HepG2 (cell line): ENCODE measurements at regions not wholly inside any gene's neighbourhood (a gene's known extent, or its start where the extent isn't known, plus 50 kb on each side); places are given as distances from the start of the nearest gene placed in this dataset.

Source experiments
- ATAC-seq: fragments of 200-7000 bp; cut with Tn5 transposase; 3 replicates; pipeline ENCODE4 v1.9.1; 2020; ENCODE audit warnings: mild to moderate bottlenecking, moderate library complexity
- BruUV-seq: library from RNA; stranded (reverse); fragments of 400-500 nt; replicated peaks from 2 replicates; lab custom pipeline; 2021; lab: Mats Ljungman, UMichigan
- CTCF ChIA-PET: fragments of 300-600 bp; formaldehyde crosslinking; extraction: SDS; loops from one replicate; lab custom pipeline; 2021; ENCODE audit warnings: low total read pairs, inconsistent platforms, low intra/inter-chr PET ratio; lab: Yijun Ruan, JAX
- POLR2A ChIA-PET: fragments of 350-600 bp; sonication (Branson Sonifier 250); formaldehyde crosslinking; loops from one replicate; lab custom pipeline; 2020; ENCODE audit warnings: antibody characterized with exemption, inconsistent platforms; lab: Yijun Ruan, JAX
- DNase-seq: peaks from one replicate; pipeline ENCODE4 v3.0.0-alpha.2; 2015; ENCODE audit warnings: low spot score
- FAIRE-seq: peaks from 3 replicates; lab custom pipeline; 2011; peaks lifted over from hg19 to GRCh38; lab: Jason Lieb, UNC
- H2AFZ ChIP-seq: one replicate; pipeline ENCODE4 v1.6.1; 2011; ENCODE audit warnings: low read length, inconsistent platforms
- H3K27ac ChIP-seq: fragments of 300-600 bp; 3 replicates; pipeline ENCODE4 v1.8.0; 2011; ENCODE audit warnings: mixed run types, mild to moderate bottlenecking, mixed read lengths, low read length, inconsistent platforms; ENCODE audit not compliant: insufficient read depth; ENCODE audit errors: extremely low read length
- H3K27me3 ChIP-seq, 2 experiments: fragments of 200-600 bp in 1 of 2; 2 replicates in 1 of 2; 3 replicates in 1 of 2; pipeline versions ENCODE4 v1.6.0 to v1.8.0; 2011; ENCODE audit warnings: low read length in 2 of 2, mild to moderate bottlenecking in 2 of 2, moderate library complexity in 2 of 2, inconsistent platforms in 1 of 2; ENCODE audit not compliant: insufficient read depth in 2 of 2, control insufficient read depth in 1 of 2
- H3K36me3 ChIP-seq, 2 experiments: fragments of 200-600 bp in 1 of 2; replicated peaks in 1 of 2; 2 replicates in 1 of 2; 3 replicates in 1 of 2; pipeline versions ENCODE4 v1.5.1 to v1.8.0; 2011; ENCODE audit warnings: low read length in 2 of 2, inconsistent platforms in 1 of 2; ENCODE audit not compliant: insufficient read depth in 2 of 2, control insufficient read depth in 1 of 2
- H3K4me1 ChIP-seq: 2 replicates; pipeline ENCODE4 v1.5.1; 2012; ENCODE audit warnings: low read length, inconsistent platforms; ENCODE audit not compliant: insufficient read depth
- H3K4me2 ChIP-seq: 2 replicates; pipeline ENCODE4 v1.6.0; 2011; ENCODE audit warnings: low read depth, low read length, inconsistent platforms
- H3K4me3 ChIP-seq, 3 experiments: fragments of 200-600 bp in 1 of 3; sonication (generic), shearing (Covaris generic) in 1 of 3; replicated peaks in 1 of 3; 2 replicates each; pipeline ENCODE4 v1.5.1; 2011 to 2016; ENCODE audit warnings: low read length in 3 of 3, inconsistent platforms in 2 of 3, low read depth in 2 of 3, mild to moderate bottlenecking in 2 of 3, control low read depth in 1 of 3, mixed read lengths in 1 of 3; ENCODE audit not compliant: insufficient read depth in 1 of 3
- H3K79me2 ChIP-seq: one replicate; pipeline ENCODE4 v1.6.1; 2011; ENCODE audit warnings: low read length, inconsistent platforms; ENCODE audit not compliant: insufficient read depth
- H3K9ac ChIP-seq: 2 replicates; pipeline ENCODE4 v1.6.0; 2011; ENCODE audit warnings: mild to moderate bottlenecking, low read depth, low read length, inconsistent platforms; ENCODE audit not compliant: insufficient read depth
- H3K9me3 ChIP-seq: 2 replicates; pipeline ENCODE4 v1.5.1; 2012; ENCODE audit warnings: mild to moderate bottlenecking, low read length
- H4K20me1 ChIP-seq: 2 replicates; pipeline ENCODE4 v1.6.0; 2011; ENCODE audit warnings: inconsistent platforms, mild to moderate bottlenecking, low read length, moderate library complexity; ENCODE audit not compliant: insufficient read depth
- ELF3 ChIP-seq: IDR thresholded peaks from 2 replicates; pipeline ENCODE4 v1.6.1; 2016; ENCODE audit warnings: missing genetic modification reagents, missing compliant biosample characterization
- FOXP1 ChIP-seq, 2 experiments: fragments of 450-650 bp in 1 of 2; IDR thresholded peaks; 2 replicates each; pipeline ENCODE4 v1.6.1; 2017 to 2018; ENCODE audit warnings: antibody characterized with exemption in 1 of 2
- HNF1B ChIP-seq: sonication (generic); formaldehyde crosslinking; IDR thresholded peaks from 2 replicates; pipeline ENCODE4 v1.5.1; 2020; ENCODE audit warnings: mild to moderate bottlenecking, moderate library complexity, missing genetic modification reagents
- KDM3A ChIP-seq: IDR thresholded peaks from 2 replicates; pipeline ENCODE4 v1.6.1; 2018; ENCODE audit warnings: low read depth, missing compliant biosample characterization
- POLR2A ChIP-seq, 2 experiments: IDR thresholded peaks; 2 replicates each; pipeline ENCODE4 v1.6.1; 2011; ENCODE audit warnings: low read depth in 2 of 2, low read length in 2 of 2, mild to moderate bottlenecking in 1 of 2, moderate library complexity in 1 of 2; ENCODE audit not compliant: insufficient read depth in 1 of 2
- PTBP1 ChIP-seq: fragments of 200-400 bp; formaldehyde crosslinking; IDR thresholded peaks from 2 replicates; pipeline ENCODE4 v1.6.1; 2018; ENCODE audit warnings: low read length, low read depth; ENCODE audit not compliant: poor library complexity, severe bottlenecking
- SMAD1 ChIP-seq: sonication (generic); formaldehyde crosslinking; IDR thresholded peaks from 2 replicates; pipeline ENCODE4 v1.4.0; 2020; ENCODE audit warnings: missing genetic modification reagents, low read depth, mild to moderate bottlenecking, borderline replicate concordance
- SNAPC2 ChIP-seq: sonication (generic); formaldehyde crosslinking; IDR thresholded peaks from 2 replicates; pipeline ENCODE4 v1.8.1; 2022; ENCODE audit warnings: mild to moderate bottlenecking, missing genetic modification reagents
- THAP8 ChIP-seq: sonication (generic); formaldehyde crosslinking; IDR thresholded peaks from 2 replicates; pipeline ENCODE4 v1.5.1; 2020; ENCODE audit warnings: missing genetic modification reagents, mild to moderate bottlenecking, borderline replicate concordance
- TOPORS ChIP-seq: sonication (generic); formaldehyde crosslinking; IDR thresholded peaks from 2 replicates; pipeline ENCODE4 v1.8.0; 2023; ENCODE audit warnings: mild to moderate bottlenecking, missing genetic modification reagents
- ZBTB8A ChIP-seq: sonication (generic); formaldehyde crosslinking; IDR thresholded peaks from 2 replicates; pipeline ENCODE4 v1.4.0; 2020; ENCODE audit warnings: mild to moderate bottlenecking, low read depth, missing genetic modification reagents, borderline replicate concordance
- ZFP90 ChIP-seq: sonication (generic); formaldehyde crosslinking; IDR thresholded peaks from 2 replicates; pipeline ENCODE4 v1.8.0; 2022; ENCODE audit warnings: missing genetic modification reagents, mild to moderate bottlenecking, inconsistent platforms, borderline replicate concordance
- ZNF263 ChIP-seq: sonication (generic); formaldehyde crosslinking; IDR thresholded peaks from 2 replicates; pipeline ENCODE4 v1.4.0; 2020; ENCODE audit warnings: missing genetic modification reagents
- ZNF317 ChIP-seq: sonication (generic); formaldehyde crosslinking; IDR thresholded peaks from 2 replicates; pipeline ENCODE4 v1.5.0; 2020; ENCODE audit warnings: mild to moderate bottlenecking, missing genetic modification reagents
- ZNF446 ChIP-seq: sonication (generic); formaldehyde crosslinking; IDR thresholded peaks from 2 replicates; pipeline ENCODE4 v1.5.0; 2020; ENCODE audit warnings: mild to moderate bottlenecking, missing genetic modification reagents
- ZNF709 ChIP-seq: sonication (generic); formaldehyde crosslinking; IDR thresholded peaks from 2 replicates; pipeline ENCODE4 v1.5.0; 2020; ENCODE audit warnings: mild to moderate bottlenecking, missing genetic modification reagents
- WGBS: methylation state at CpG from one replicate; pipeline ENCODE4 v1.1.6; 2017; ENCODE audit warnings: low lambda C conversion rate; 5-methylcytosine and 5-hydroxymethylcytosine counted together
- in situ Hi-C: cut with HindIII; loops from 2 replicates; pipeline ENCODE4 v1.10.0; 2017; ENCODE audit warnings: low pct_unique_long_range_greater_than_20kb; ENCODE audit not compliant: extremely low pct_ligation_motif_present
- intact Hi-C: fragments of 100-400 bp; cut with micrococcal nuclease; formaldehyde crosslinking; loops from one replicate; pipeline ENCODE4 v1.10.0; 2022; ENCODE audit not compliant: unreplicated experiment

- intact Hi-C loops: no loop called here
- Histone ChIP-seq H4K20me1 (no peaks in the 10 kb centered on the region), H3K79me2 (no peaks in the 10 kb centered on the region), H3K4me2 (no peak overlapping the region), H3K27me3 (no peaks in the 10 kb centered on the region), H2AFZ (no peak overlapping the region), H3K4me1 (no peaks in the 10 kb centered on the region), H3K4me3 (no peak overlapping the region), H3K36me3 (no peaks in the 10 kb centered on the region), H3K27ac (no peak overlapping the region), H3K9ac (no peak overlapping the region)
- FAIRE-seq (no peak), DNase-seq (no peak)
- WGBS: 0% methylated on average over 1 of the region's 1 CpG
- ChIA-PET CTCF (no interaction called here), POLR2A (no interaction called here)
- in situ Hi-C loops: no loop called here
- no TSS peak for BruUV-seq
- no peak for TF ChIP-seq ELF3 (CRISPR knock-in tag)
- TF ChIP-seq ZNF709 (CRISPR knock-in tag): no peak
- TF ChIP-seq HNF1B: no peak
- no peak for TF ChIP-seq SNAPC2 (CRISPR knock-in tag)
- no peak for TF ChIP-seq THAP8 (CRISPR knock-in tag)
- no peak for TF ChIP-seq KDM3A
- TF ChIP-seq, all 625 proteins: peak for 0
- ATAC-seq: no peak
- no peaks in the 10 kb centered on the region for H3K9me3 ChIP-seq
Observed at GRCh38 chr16:48860341-48860740, 250.4 kb upstream of the N4BP1 start.

GRCh38 chr16:48852951-48853350 lies 243.0 kb upstream of the N4BP1 start:
- in situ Hi-C loops (no loop called here), intact Hi-C loops (no loop called here)
- Histone ChIP-seq H3K4me2 (no peak overlapping the region), H3K9ac (no peak overlapping the region), H3K79me2 (no peaks in the 10 kb centered on the region), H3K9me3 (no peaks in the 10 kb centered on the region), H2AFZ (no peak overlapping the region), H3K27ac (no peak overlapping the region), H4K20me1 (no peaks in the 10 kb centered on the region), H3K4me1 (no peaks in the 10 kb centered on the region), H3K4me3 (no peak overlapping the region), H3K27me3 (peaks cover 0 to 4% of the 10 kb centered on the region in 2 experiments; a peak in 1 of 5 replicates), H3K36me3 (no peaks in the 10 kb centered on the region)
- CTCF ChIA-PET: no interaction called here
- BruUV-seq: no TSS peak
- POLR2A ChIA-PET: interaction anchor here (0.6 kb wide), 1 partner anchor 19 kb away, joined by 3 read pairs; no protein-coding TSS in a partner anchor
- ATAC-seq (no peak), DNase-seq (no peak), FAIRE-seq (no peak)
- WGBS: 41% methylated on average over 12 of the region's 12 CpGs
- TF ChIP-seq FOXP1 (IDR thresholded peaks at IDR 0.05) (no peak), FOXP1 (CRISPR knock-in tag; IDR thresholded peaks at IDR 0.05) (no peak), ZNF263 (CRISPR knock-in tag) (no peak), ZNF446 (no peak), PTBP1 (no peak), ZBTB8A (no peak), TOPORS (no peak), POLR2A (IDR thresholded peaks at IDR 0.05; ENCODE audit: insufficient read depth in 1 of 2, low read depth in 2 of 2, low read length in 2 of 2) (no peak), ZNF317 (CRISPR knock-in tag) (no peak), ZFP90 (CRISPR knock-in tag) (no peak), SMAD1 (CRISPR knock-in tag) (no peak), KDM3A (no peak)
